NCI-H1105 (cell line): ENCODE measurements at regions not wholly inside any gene's neighbourhood (a gene's known extent, or its start where the extent isn't known, plus 50 kb on each side); places are given as distances from the start of the nearest gene placed in this dataset.
"Not testable (repeated sequence)": the region's sequence is repeated elsewhere in the genome, so short reads cannot be mapped to it uniquely, and the experiment has no call there.

Experiments used
- DNase-seq: peaks from one replicate; lab custom pipeline; 2025; lab: John Stamatoyannopoulos, UW

- no peak for DNase-seq
Observed at GRCh38 chr4:146124023-146124680, 51.4 kb upstream of the LSM6 start.

- no peak for DNase-seq
Observed at GRCh38 chr4:146123231-146123630, 52.3 kb upstream of the LSM6 start.

- DNase-seq, result no peak
Observed at GRCh38 chr4:146122398-146122797, 53.1 kb upstream of the LSM6 start.

DNA sequence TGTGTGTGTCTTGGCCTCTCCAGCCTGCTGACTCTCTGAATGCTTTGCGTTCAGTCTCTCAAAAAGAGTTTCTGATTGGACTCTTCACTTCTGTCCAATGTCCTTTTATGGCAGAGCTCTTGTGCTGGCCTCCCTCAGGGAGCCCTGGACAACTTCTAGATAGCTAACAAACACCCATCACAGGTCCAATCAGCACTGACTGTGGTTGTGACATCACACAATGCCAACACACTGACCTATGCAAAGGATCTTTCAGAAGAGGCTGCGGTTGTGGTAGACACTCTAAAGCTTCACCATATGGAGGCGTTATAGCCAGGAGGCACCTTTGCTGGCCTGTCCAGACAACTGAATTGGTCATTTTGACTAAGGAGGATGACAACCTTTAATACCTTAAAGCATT is 53.8 kb upstream of the LSM6 start:
- DNase-seq, result no peak

GRCh38 chr4:146119845-146120404 is 55.6 kb upstream of the LSM6 start:
- DNase-seq, result no peak

DNA sequence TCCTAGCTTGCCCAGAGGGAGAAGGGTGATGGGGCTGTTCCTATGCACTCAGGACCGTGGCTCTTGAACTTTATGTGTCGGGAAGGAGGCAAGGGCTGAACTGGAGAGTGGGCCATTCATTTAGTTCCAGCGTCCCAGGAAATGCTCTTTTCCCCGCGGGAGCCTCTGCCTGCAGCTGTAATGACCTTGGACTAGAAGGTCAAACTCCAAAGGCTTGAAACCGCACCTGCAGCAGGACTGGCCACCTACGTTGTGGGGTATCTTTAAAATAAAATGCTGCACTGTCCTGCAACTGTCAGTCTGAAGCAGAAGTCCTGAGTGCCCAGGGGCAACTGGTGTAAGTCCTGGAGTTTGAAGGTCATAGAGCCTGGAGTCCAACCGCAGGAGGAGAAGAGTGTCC is 61.5 kb upstream of the LSM6 start:
- DNase-seq, result no peak

GRCh38 chr4:146113171-146113570 is 62.3 kb upstream of the LSM6 start:
- DNase-seq, result no peak

DNA sequence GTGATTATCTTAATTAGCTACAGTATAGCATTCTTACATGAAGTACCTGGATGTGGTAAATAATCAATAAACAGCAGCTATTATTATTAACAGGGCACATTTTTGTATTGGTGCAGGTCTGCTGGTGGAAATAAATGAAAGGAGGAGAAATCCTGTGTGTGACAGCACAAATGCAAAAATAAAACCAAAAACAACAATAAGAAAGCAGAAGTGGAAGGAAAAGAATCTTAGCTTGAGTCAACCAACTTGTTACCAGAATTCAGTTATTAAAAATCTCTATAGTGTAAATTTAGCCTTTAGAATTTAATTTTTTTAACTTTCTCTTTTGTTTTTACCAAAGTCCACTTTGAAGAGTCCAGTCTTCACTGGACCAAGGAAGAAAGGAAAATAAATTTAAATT is 63.1 kb upstream of the LSM6 start:
- DNase-seq, result no peak

DNA sequence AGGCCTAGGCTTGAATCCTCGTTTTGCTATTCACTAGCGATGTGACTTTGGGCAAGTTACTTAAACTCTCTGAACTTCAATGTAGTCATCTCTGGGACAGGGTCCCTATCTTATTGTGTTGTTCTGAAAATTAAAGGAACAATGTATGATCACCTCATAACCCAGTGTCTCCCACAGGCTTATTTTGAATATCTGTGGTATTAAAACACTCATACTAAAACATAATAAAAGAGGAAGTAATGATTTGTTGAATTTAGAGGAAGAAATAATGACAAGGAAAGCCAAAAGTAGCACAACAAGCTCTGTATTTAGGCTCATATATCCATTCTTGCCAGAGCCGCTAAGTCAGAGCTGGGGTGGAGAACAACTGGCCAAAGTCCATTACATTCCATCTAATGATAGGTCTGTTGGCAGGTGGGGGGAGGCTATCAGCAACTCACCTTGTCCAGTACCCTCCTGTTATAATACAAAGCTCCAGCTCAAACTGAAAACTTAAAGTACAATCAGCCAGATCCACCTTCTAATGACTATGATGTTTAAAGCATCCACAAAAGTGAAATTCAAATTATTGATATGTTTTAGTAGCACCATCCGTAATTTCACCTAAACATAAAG is 64.5 kb upstream of the LSM6 start:
- no peak for DNase-seq

DNA sequence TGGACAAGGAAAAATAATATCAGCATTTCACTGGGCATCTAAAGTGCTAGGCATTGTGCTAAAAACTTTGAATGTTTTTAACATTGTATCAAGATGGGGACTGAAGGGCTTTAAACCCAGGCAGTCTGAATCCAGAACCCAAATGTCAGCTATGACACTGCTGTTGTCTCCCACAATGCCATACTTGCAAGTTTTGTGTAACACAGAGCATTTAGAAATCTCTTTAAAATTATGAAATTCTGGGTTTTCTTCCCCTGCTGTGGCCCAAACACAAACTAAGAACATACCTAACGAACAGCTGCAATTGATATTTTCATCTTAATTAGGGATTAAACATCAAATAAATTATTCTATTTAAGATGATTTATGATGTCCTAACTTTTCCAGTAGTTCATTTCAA is 66.8 kb upstream of the LSM6 start:
- no peak for DNase-seq

- no peak for DNase-seq
Observed at GRCh38 chr4:146107587-146108240, 67.8 kb upstream of the LSM6 start.

- DNase-seq, result no peak
Observed at GRCh38 chr4:146105464-146105863, 70.1 kb upstream of the LSM6 start.

DNA sequence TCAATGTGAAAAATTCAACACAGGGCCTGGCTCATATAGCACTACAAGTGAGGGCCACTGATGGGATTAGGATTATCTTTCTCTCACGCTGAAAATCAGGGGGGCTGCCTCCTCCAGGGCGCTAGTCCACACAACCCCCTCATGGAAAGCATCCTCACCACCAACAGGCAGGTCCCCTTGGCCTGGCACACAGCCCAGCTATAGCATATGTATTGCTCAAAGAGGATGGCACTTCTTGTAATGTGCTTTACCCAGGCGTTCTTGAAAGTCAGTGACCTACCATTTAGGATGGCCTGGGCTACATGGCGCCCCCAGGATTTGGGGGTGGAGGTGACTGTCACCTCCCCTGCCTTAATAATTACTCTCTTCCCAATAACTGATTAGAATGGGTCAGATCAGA is 71.0 kb upstream of the LSM6 start:
- DNase-seq, result no peak

GRCh38 chr4:146104052-146104451 is 71.5 kb upstream of the LSM6 start:
- not testable (repeated sequence) for DNase-seq

DNA sequence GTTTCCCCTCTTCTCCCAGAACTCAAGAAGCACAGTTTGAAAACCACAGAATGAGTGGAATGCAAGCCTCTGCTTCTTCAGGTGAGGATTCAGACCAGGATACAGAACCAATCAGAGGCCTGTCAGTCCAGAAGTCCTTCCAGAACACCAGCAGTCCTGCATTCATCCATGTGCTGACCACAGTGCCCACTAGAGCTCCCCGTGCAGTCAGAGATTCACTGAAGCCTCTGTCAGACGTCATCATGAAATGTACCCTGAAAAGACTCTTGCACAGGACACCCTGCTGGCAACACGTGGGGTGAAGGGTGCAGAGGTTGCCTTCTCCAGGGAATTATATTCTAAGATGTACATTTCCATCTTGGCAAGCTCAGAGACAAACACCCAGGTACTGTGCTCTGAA is 75.9 kb upstream of the LSM6 start:
- DNase-seq, result no peak

DNA sequence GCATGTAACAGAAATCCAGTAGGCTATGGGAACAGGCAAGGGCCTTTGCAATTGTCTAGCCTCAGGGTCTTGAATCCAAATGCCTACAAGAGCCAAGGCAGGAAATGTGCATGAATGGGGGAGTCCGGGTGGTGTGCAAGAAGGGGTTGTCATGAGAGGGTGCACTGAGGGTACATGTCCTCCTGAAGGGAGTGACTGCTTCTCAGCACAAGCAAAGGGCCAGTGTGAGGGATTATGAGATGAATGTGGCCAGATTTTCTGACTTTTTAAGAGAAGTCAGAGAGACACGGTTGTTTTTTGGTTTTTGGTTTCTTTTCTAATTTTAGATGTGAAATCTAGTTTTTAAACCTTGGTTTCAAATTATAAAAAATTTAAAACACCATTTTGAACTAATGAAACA is 76.5 kb upstream of the LSM6 start:
- DNase-seq, result no peak

DNA sequence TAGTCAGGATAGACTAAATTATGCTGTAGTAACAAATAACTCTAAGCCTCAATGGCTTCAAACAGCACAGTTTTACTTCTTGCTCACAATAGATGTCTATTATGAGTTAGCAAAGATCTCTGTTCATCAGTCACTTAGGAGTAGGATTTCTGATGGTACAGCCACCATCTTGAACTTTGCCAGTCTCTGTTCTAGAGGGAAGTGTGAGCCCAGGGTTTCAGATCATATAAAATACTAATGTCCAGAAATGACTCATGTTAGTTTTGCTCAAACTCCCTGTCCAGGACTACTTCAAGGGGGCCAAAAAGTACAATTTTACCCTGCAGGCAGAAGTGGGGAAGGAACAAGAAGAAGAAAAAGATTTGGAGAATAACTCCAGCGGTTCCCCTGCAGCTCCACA is 77.1 kb upstream of the LSM6 start:
- DNase-seq, result no peak

DNA sequence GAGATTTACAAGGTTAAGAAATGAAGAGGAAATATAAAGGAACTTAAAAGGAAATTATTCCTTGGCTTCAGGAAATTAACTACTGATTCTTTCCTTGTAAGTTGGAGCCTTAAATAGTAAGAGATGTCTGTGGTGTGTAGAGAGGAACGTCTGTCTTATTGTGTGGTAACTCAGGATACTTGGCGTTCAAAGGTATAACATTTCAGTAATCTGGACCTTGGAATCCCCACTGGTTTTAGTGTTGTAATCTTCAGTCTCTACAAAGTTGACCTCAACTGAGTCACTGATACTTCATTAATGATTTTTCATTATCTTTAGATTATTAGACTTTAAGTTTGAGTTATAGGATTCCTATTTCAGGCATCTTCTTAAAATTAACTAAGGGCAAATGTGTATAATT is 79.1 kb upstream of the LSM6 start:
- no peak for DNase-seq

DNA sequence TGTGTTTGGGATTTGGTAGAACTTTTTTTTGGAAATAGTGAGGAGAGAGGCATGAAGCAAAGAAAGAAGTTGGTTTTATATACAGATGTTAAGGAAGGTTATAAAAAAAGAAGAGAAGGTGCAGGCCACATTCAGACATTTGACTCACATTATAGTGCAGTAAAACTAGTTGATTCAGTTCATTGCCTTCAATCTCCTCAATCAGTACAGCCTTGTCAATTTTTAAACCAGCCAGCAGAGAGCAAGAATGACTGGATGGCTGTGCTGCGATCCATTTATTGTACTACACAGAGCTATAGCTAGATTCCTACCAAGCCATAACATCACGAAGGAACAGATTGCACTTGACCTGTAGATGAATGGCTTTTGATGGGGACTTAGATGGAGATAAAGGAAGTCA is 79.7 kb upstream of the LSM6 start:
- no peak for DNase-seq

- peak; percentile 13 for DNase-seq
Observed at GRCh38 chr4:146095091-146095690, 80.3 kb upstream of the LSM6 start.

DNA sequence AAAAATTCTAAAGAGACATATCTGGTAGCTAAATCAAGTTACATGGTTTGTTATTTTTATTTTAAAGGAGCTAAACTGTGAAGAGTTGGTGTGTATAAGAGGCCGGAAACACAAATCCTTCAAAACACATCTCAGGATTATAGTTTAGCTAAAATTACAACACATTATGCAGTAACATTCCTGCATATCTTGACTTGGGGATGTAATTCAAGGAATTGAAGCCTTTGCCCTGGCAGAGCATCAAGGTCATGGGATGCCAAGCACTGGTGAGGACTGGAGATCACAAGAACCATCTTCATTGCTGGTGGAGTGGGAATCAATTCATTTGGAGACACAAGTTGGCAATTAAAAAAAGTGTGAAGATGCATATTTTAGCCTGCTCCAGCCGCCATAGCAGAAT is 86.8 kb upstream of the LSM6 start:
- DNase-seq, result no peak

DNA sequence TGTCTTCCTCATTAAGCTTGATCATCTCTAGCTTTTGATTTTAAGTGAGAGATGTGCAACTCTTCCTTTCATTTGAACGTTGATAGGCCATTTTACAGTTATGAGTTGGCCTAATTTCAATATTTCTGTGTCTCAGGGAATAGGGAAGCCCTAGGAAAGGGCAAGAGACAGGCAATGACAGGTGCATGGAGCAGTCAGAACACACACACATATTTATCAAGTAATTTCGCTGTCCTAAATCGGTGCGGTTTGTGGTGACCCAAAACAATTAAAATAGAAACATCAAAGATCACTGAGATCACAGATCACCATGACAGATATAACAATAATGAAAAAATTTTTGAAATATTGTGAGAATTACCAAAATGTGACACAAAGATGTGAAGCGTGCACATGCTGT is 87.7 kb upstream of the LSM6 start:
- DNase-seq, result no peak

DNA sequence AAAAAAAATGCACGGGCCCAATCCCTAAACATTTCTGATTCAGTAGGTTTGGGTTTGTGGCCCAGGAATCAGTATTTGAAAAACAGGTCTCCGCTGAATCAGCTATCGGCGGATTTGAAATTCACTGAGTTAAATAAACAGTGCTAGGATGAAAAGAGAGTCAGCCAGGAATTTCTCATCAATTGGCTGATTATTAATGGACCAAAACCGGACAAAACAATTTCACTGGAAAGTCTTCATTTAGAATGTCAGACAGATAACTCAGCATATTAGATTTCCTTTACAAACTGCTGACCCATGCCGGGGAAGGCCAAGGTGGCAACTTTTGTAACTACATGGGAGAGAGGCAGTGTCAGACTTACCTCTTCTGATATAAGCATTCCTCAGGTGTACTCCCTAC is 99.4 kb upstream of the LSM6 start:
- DNase-seq, result no peak
